Astrocyte of the cerebellum (primary cell): ENCODE measurements at regions not wholly inside any gene's neighbourhood (a gene's known extent, or its start where the extent isn't known, plus 50 kb on each side); places are given as distances from the start of the nearest gene placed in this dataset.

Experiments
- DNase-seq: peaks from one replicate; pipeline ENCODE4 v3.0.0-alpha.2; 2011; ENCODE audit warnings: low read depth
- H3K4me3 ChIP-seq: 2 replicates; pipeline ENCODE4 v1.5.1; 2011; ENCODE audit warnings: mild to moderate bottlenecking, low read depth, low read length, moderate library complexity
- in situ Hi-C: cut with HindIII; loops from 2 replicates; pipeline ENCODE4 v1.10.0; 2017; ENCODE audit warnings: low sequenced_read_pairs
- TF ChIP-seq, protein P1 (sequence below): IDR thresholded peaks from 2 replicates; pipeline ENCODE4 v1.5.1; 2012; ENCODE audit warnings: low read length, low read depth, moderate library complexity, mild to moderate bottlenecking; ENCODE audit errors: missing control alignments

GRCh38 chr6:23465912-23466311 is 660.1 kb upstream of the NRSN1 start:
- in situ Hi-C loops, result no loop called here

DNA sequence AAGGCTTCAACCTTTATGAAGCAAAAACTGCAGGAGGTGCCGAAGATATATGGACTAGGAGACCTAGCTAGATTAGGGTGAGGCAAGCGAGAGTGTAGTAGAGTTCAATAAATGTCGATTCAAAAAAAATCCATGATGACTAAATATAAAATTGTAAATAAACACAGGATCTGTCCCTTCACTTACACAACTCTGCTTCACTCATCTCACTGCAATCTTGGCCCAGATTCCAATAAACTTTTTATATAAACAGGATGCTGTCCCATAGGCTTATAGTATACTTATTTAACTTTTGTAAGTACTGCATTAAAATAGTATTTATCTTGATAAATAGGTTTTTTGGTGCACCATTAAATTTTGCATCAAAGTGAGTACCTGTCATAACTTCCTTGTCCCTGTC is 648.4 kb upstream of the NRSN1 start:
- H3K4me3 ChIP-seq, result no peak overlapping the region
- DNase-seq, result no peak
- TF ChIP-seq, protein P1, sequence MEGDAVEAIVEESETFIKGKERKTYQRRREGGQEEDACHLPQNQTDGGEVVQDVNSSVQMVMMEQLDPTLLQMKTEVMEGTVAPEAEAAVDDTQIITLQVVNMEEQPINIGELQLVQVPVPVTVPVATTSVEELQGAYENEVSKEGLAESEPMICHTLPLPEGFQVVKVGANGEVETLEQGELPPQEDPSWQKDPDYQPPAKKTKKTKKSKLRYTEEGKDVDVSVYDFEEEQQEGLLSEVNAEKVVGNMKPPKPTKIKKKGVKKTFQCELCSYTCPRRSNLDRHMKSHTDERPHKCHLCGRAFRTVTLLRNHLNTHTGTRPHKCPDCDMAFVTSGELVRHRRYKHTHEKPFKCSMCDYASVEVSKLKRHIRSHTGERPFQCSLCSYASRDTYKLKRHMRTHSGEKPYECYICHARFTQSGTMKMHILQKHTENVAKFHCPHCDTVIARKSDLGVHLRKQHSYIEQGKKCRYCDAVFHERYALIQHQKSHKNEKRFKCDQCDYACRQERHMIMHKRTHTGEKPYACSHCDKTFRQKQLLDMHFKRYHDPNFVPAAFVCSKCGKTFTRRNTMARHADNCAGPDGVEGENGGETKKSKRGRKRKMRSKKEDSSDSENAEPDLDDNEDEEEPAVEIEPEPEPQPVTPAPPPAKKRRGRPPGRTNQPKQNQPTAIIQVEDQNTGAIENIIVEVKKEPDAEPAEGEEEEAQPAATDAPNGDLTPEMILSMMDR, result no peak
- in situ Hi-C loops, result no loop called here

More at GRCh38 chr6:23465912-23466311, 660.1 kb upstream of the NRSN1 start:
- H3K4me3 ChIP-seq, result no peak overlapping the region
- TF ChIP-seq, protein P1, result no peak
- no peak for DNase-seq

DNA sequence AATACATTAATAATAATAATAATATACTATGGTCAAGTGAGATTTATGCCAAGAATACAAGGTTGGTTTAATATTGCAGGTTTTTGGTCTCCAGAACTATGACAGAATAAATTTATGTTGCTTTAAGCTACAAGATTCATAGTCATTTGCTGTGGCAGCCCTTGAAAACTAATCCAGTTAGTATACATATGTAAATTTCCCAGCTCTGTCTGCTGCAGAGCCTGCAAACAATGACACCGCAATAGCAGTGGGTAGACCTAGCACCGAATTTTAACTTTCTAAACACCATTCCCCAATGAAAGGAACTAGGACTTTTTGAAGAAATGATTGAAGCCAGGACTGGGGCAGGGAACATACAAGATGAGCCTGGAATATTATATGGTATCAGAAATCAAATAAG is 647.7 kb upstream of the NRSN1 start:
- no peak for DNase-seq
- no peak overlapping the region for H3K4me3 ChIP-seq
- in situ Hi-C loops, result no loop called here
- TF ChIP-seq, protein P1, result no peak

- no peak for DNase-seq
- in situ Hi-C loops, result no loop called here
- H3K4me3 ChIP-seq, result no peak overlapping the region
- TF ChIP-seq, protein P1, result no peak
These were observed 642.1 kb upstream of the NRSN1 start for GRCh38 chr6:23483896-23484295.

DNA sequence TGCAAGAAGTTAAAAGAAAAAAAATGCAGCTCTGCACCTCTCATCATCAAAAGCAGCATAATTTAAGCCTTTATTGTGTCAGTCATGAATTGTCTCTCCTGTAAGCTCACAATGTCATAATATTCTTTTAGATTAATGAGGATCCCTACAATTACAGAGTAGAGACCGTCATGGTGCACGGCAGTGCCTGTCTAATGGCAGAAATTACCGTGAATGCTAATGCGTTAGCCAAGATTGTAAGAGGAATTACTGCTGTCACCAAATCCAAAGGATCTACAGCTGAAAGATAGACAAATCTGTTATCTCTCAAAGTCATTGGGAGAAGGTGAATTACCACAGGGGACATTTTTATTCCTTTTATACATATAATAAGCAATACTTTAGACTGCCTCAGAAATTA is 631.6 kb upstream of the NRSN1 start:
- TF ChIP-seq, protein P1, result no peak
- no peak overlapping the region for H3K4me3 ChIP-seq
- in situ Hi-C loops, result no loop called here
- DNase-seq, result no peak

GRCh38 chr6:23498013-23498412 is 628.0 kb upstream of the NRSN1 start:
- DNase-seq, result no peak
- in situ Hi-C loops, result no loop called here
- TF ChIP-seq, protein P1, result no peak
- H3K4me3 ChIP-seq, result no peak overlapping the region

DNA sequence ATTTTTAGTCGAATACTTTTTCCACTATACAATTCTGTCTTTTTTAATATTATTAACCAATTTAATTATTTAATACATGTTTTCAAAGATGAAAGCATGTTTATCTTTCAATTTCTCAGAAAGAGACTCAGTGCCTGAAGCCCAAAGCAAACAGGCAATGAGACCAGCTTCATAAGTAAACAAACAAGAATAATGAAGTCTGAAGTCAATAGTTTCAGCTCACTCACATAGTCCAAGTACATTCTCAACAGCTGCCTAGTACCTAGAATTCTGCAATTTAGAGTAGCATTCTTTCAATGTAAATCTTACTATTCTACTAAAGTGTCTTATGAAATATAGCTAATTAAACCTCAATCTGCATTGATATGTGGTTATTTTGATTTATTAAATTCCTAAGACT is 626.5 kb upstream of the NRSN1 start:
- no peak overlapping the region for H3K4me3 ChIP-seq
- DNase-seq, result no peak
- TF ChIP-seq, protein P1, result no peak
- in situ Hi-C loops, result no loop called here
